SK-N-MC (cell line): ENCODE measurements at regions not wholly inside any gene's neighbourhood (a gene's known extent, or its start where the extent isn't known, plus 50 kb on each side); places are given as distances from the start of the nearest gene placed in this dataset.

Source experiments
- EZH2 ChIP-seq: fragments of 200-600 bp; sonication (generic); IDR thresholded peaks from one replicate; pipeline ENCODE4 v1.6.1; 2017; ENCODE audit warnings: antibody characterized with exemption
- POLR2AphosphoS5 ChIP-seq: IDR thresholded peaks from 2 replicates; pipeline ENCODE4 v1.6.1; 2012; ENCODE audit warnings: mild to moderate bottlenecking, low read depth, low read length, borderline replicate concordance

DNA sequence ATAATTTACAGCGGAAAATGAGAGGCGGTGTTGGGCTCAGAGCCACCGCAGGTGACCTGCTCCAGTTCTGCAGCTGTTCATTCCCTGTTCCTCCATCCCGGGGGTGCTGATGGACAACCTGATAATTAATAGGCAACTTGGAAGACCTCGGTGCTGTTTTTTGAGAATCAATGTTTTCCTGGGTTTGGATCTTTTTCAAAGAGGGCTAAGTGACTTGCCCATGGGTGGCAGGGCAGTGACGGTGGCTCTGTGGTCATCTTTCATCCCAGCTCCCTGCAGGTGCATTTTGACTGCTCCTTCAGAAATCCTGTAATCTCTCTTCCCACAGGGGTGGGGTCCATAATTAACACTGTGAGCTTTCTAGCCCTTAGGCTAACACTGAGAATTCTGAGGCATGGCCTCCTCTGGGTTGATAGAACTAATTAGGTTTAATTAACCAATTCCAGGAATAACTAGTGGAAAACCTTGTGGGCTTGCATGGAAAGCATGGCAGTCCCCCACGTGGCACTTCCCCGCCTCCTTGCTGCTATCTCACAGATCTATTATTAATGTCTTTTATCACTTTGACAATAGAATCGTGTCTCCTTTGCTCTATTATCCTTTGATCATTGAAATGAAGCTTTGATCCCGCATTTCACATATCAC lies 217.9 kb downstream of the GLRX3 start:
- TF ChIP-seq EZH2: no peak
- no peak for TF ChIP-seq POLR2AphosphoS5
